HEK293 (cell line): ENCODE measurements at regions not wholly inside any gene's neighbourhood (a gene's known extent, or its start where the extent isn't known, plus 50 kb on each side); places are given as distances from the start of the nearest gene placed in this dataset.

Source experiments
- CTCF ChIA-PET: fragments of 350-600 bp; formaldehyde crosslinking; extraction: SDS; loops from one replicate; lab custom pipeline; 2021; ENCODE audit warnings: antibody characterized with exemption; lab: Yijun Ruan, JAX
- POLR2A ChIA-PET: fragments of 300-600 bp; formaldehyde crosslinking; extraction: SDS; loops from one replicate; lab custom pipeline; 2020; ENCODE audit warnings: antibody characterized with exemption, inconsistent platforms; lab: Yijun Ruan, JAX
- H3K27ac ChIP-seq: fragments of 200-500 bp; sonication (Bioruptor generic); 2 replicates; pipeline ENCODE4 v1.5.1; 2014; ENCODE audit warnings: low read depth, low read length, control low read depth, inconsistent platforms; ENCODE audit errors: extremely low read depth
- H3K36me3 ChIP-seq, 2 experiments: fragments of 200-500 bp in 1 of 2; sonication (Bioruptor generic) in 1 of 2; 1 replicate in 1 of 2; 2 replicates in 1 of 2; pipeline ENCODE4 v1.5.1; 2014 to 2017; ENCODE audit warnings: inconsistent platforms in 2 of 2, low read length in 2 of 2; ENCODE audit not compliant: control insufficient read depth in 2 of 2, insufficient read depth in 1 of 2
- H3K4me1 ChIP-seq: fragments of 200-500 bp; sonication (Bioruptor generic); 2 replicates; pipeline ENCODE4 v1.5.1; 2014; ENCODE audit warnings: mild to moderate bottlenecking, low read length, inconsistent platforms; ENCODE audit not compliant: control insufficient read depth, insufficient read depth
- H3K4me3 ChIP-seq: 2 replicates; pipeline ENCODE4 v1.5.1; 2011; ENCODE audit warnings: low read depth, mild to moderate bottlenecking, control low read depth, low read length, moderate library complexity
- H3K9me3 ChIP-seq: fragments of 200-500 bp; sonication (Bioruptor generic); 2 replicates; pipeline ENCODE4 v1.5.1; 2014; ENCODE audit warnings: low read depth, low read length, inconsistent platforms; ENCODE audit not compliant: control insufficient read depth, insufficient read depth
- FEZF1 ChIP-seq: fragments of 450-650 bp; formaldehyde crosslinking; IDR thresholded peaks from 2 replicates; pipeline ENCODE4 v1.5.1; 2016; ENCODE audit warnings: missing biosample characterization, missing genetic modification characterization
- GLI4 ChIP-seq: fragments of 450-650 bp; formaldehyde crosslinking; IDR thresholded peaks from 2 replicates; pipeline ENCODE4 v1.5.1; 2016; ENCODE audit warnings: missing biosample characterization, missing genetic modification characterization
- GLIS2 ChIP-seq: fragments of 450-650 bp; formaldehyde crosslinking; IDR thresholded peaks from 2 replicates; pipeline ENCODE4 v1.5.1; 2016; ENCODE audit warnings: missing biosample characterization, missing genetic modification characterization
- KLF16 ChIP-seq: fragments of 450-650 bp; formaldehyde crosslinking; IDR thresholded peaks from 2 replicates; pipeline ENCODE4 v1.5.1; 2017; ENCODE audit warnings: missing biosample characterization, missing genetic modification characterization
- OVOL3 ChIP-seq: fragments of 450-650 bp; formaldehyde crosslinking; IDR thresholded peaks from 2 replicates; pipeline ENCODE4 v1.5.1; 2016; ENCODE audit warnings: missing biosample characterization, missing genetic modification characterization
- SETDB1 ChIP-seq: IDR thresholded peaks from one replicate; pipeline ENCODE4 v1.6.1; 2017; ENCODE audit warnings: mild to moderate bottlenecking, low read length, moderate library complexity, mixed read lengths; ENCODE audit not compliant: insufficient read length
- TRIM28 ChIP-seq: IDR thresholded peaks from 2 replicates; pipeline ENCODE4 v1.6.1; 2011; ENCODE audit warnings: low read length, control low read depth, borderline replicate concordance
- ZBTB17 ChIP-seq: fragments of 450-650 bp; formaldehyde crosslinking; IDR thresholded peaks from 2 replicates; pipeline ENCODE4 v1.5.1; 2016; ENCODE audit warnings: missing biosample characterization, missing genetic modification characterization
- ZFHX2 ChIP-seq: fragments of 450-650 bp; formaldehyde crosslinking; conservative IDR thresholded peaks from 2 replicates; pipeline ENCODE4 v1.5.1; 2016; ENCODE audit warnings: missing biosample characterization, missing genetic modification characterization
- ZFP3 ChIP-seq: fragments of 450-650 bp; formaldehyde crosslinking; IDR thresholded peaks from 2 replicates; pipeline ENCODE4 v1.5.1; 2016; ENCODE audit warnings: low read depth, missing biosample characterization, missing genetic modification characterization
- ZIC2 ChIP-seq: fragments of 450-650 bp; formaldehyde crosslinking; IDR thresholded peaks from 2 replicates; pipeline ENCODE4 v1.5.1; 2016; ENCODE audit warnings: missing biosample characterization, missing genetic modification characterization
- ZNF133 ChIP-seq: fragments of 450-650 bp; formaldehyde crosslinking; IDR thresholded peaks from 2 replicates; pipeline ENCODE4 v1.5.1; 2016; ENCODE audit warnings: missing biosample characterization, missing genetic modification characterization
- ZNF140 ChIP-seq: fragments of 450-650 bp; formaldehyde crosslinking; IDR thresholded peaks from 2 replicates; pipeline ENCODE4 v1.5.1; 2016; ENCODE audit warnings: missing biosample characterization, missing genetic modification characterization
- ZNF223 ChIP-seq: fragments of 450-650 bp; formaldehyde crosslinking; IDR thresholded peaks from 2 replicates; pipeline ENCODE4 v1.5.1; 2016; ENCODE audit warnings: missing biosample characterization, missing genetic modification characterization
- ZNF280D ChIP-seq: fragments of 450-650 bp; formaldehyde crosslinking; IDR thresholded peaks from 2 replicates; pipeline ENCODE4 v1.5.1; 2016; ENCODE audit warnings: missing biosample characterization, missing genetic modification characterization
- ZNF292 ChIP-seq: fragments of 450-650 bp; formaldehyde crosslinking; IDR thresholded peaks from 2 replicates; pipeline ENCODE4 v1.5.1; 2016; ENCODE audit warnings: low read depth, missing biosample characterization, missing genetic modification characterization, borderline replicate concordance
- ZNF366 ChIP-seq: fragments of 450-650 bp; formaldehyde crosslinking; conservative IDR thresholded peaks from 2 replicates; pipeline ENCODE4 v1.5.1; 2016; ENCODE audit warnings: missing biosample characterization, missing genetic modification characterization
- ZNF37A ChIP-seq: fragments of 450-650 bp; IDR thresholded peaks from 2 replicates; pipeline ENCODE4 v1.5.1; 2018; ENCODE audit warnings: missing biosample characterization, missing genetic modification characterization
- ZNF394 ChIP-seq: fragments of 450-650 bp; formaldehyde crosslinking; IDR thresholded peaks from 2 replicates; pipeline ENCODE4 v1.5.1; 2016; ENCODE audit warnings: missing biosample characterization, missing genetic modification characterization, mild to moderate bottlenecking, moderate library complexity, borderline replicate concordance
- ZNF416 ChIP-seq: fragments of 450-650 bp; formaldehyde crosslinking; IDR thresholded peaks from 2 replicates; pipeline ENCODE4 v1.5.1; 2016; ENCODE audit warnings: missing biosample characterization, missing genetic modification characterization
- ZNF473 ChIP-seq: fragments of 450-650 bp; formaldehyde crosslinking; IDR thresholded peaks from 2 replicates; pipeline ENCODE4 v1.5.1; 2017; ENCODE audit warnings: missing biosample characterization, missing genetic modification characterization
- ZNF561 ChIP-seq: fragments of 450-650 bp; IDR thresholded peaks from 2 replicates; pipeline ENCODE4 v1.5.1; 2018; ENCODE audit warnings: missing biosample characterization, missing genetic modification characterization, borderline replicate concordance
- ZNF600 ChIP-seq: fragments of 450-650 bp; formaldehyde crosslinking; IDR thresholded peaks from 2 replicates; pipeline ENCODE4 v1.5.1; 2016; ENCODE audit warnings: missing biosample characterization, missing genetic modification characterization
- ZNF660 ChIP-seq: fragments of 450-650 bp; IDR thresholded peaks from 2 replicates; pipeline ENCODE4 v1.5.1; 2018; ENCODE audit warnings: missing biosample characterization, mild to moderate bottlenecking, missing genetic modification characterization
- ZNF777 ChIP-seq: fragments of 450-650 bp; formaldehyde crosslinking; IDR thresholded peaks from 2 replicates; pipeline ENCODE4 v1.5.1; 2017; ENCODE audit warnings: missing biosample characterization, missing genetic modification characterization, borderline replicate concordance
- ZNF837 ChIP-seq: fragments of 450-650 bp; formaldehyde crosslinking; IDR thresholded peaks from 2 replicates; pipeline ENCODE4 v1.5.1; 2016; ENCODE audit warnings: missing biosample characterization, missing genetic modification characterization
- ZSCAN30 ChIP-seq: fragments of 450-650 bp; IDR thresholded peaks from 2 replicates; pipeline ENCODE4 v1.5.1; 2018; ENCODE audit warnings: missing biosample characterization, mild to moderate bottlenecking, missing genetic modification characterization, moderate library complexity
- TF ChIP-seq, protein P1 (sequence below): fragments of 450-650 bp; formaldehyde crosslinking; IDR thresholded peaks from 2 replicates; pipeline ENCODE4 v1.5.1; 2017; ENCODE audit warnings: missing biosample characterization, missing genetic modification characterization
- TF ChIP-seq, protein P2 (sequence below): fragments of 450-650 bp; formaldehyde crosslinking; IDR thresholded peaks from 2 replicates; pipeline ENCODE4 v1.5.1; 2016; ENCODE audit warnings: missing biosample characterization, missing genetic modification characterization

GRCh38 chr11:45551191-45551713 lies 114.2 kb downstream of the CHST1 start:
- Histone ChIP-seq H3K36me3 (no peaks in the 10 kb centered on the region), H3K4me3 (no peak overlapping the region), H3K9me3 (no peaks in the 10 kb centered on the region), H3K27ac (no peak overlapping the region), H3K4me1 (no peaks in the 10 kb centered on the region)
- TF ChIP-seq ZNF416 (tag by site-specific recombination) = no peak
- TF ChIP-seq ZFP3 = no peak
- TF ChIP-seq TRIM28 = no peak
- TF ChIP-seq SETDB1 = no peak
- TF ChIP-seq ZNF223 (tag by site-specific recombination) = no peak
- TF ChIP-seq GLIS2 (tag by site-specific recombination) = no peak
- no peak for TF ChIP-seq ZNF394 (tag by site-specific recombination)
- TF ChIP-seq ZIC2 (tag by site-specific recombination) = no peak
- no peak for TF ChIP-seq ZSCAN30
- no peak for TF ChIP-seq GLI4
- TF ChIP-seq ZNF366 (tag by site-specific recombination) = no peak
- TF ChIP-seq ZNF133 = no peak
- no peak for TF ChIP-seq OVOL3 (tag by site-specific recombination)
- no peak for TF ChIP-seq ZNF600 (tag by site-specific recombination)
- TF ChIP-seq ZNF777 = no peak
- TF ChIP-seq ZNF837 (tag by site-specific recombination) = no peak
- no peak for TF ChIP-seq KLF16 (tag by site-specific recombination)
- TF ChIP-seq ZNF561 = no peak
- no peak for TF ChIP-seq FEZF1 (tag by site-specific recombination)
- POLR2A ChIA-PET = no interaction called here
- CTCF ChIA-PET = interaction anchor here (0.7 to 0.9 kb wide), 2 partner anchors 10 to 442 kb away, joined by 3 read pairs; no protein-coding TSS in a partner anchor

GRCh38 chr11:45549257-45549656 lies 116.2 kb downstream of the CHST1 start:
- CTCF ChIA-PET = no interaction called here
- Histone ChIP-seq H3K27ac (no peak overlapping the region), H3K4me1 (no peaks in the 10 kb centered on the region), H3K9me3 (no peaks in the 10 kb centered on the region), H3K36me3 (no peaks in the 10 kb centered on the region), H3K4me3 (no peak overlapping the region)
- TF ChIP-seq ZNF280D (tag by site-specific recombination) (no peak), ZNF292 (tag by site-specific recombination) (no peak), KLF16 (tag by site-specific recombination) (no peak), ZNF777 (no peak)
- POLR2A ChIA-PET = no interaction called here

DNA sequence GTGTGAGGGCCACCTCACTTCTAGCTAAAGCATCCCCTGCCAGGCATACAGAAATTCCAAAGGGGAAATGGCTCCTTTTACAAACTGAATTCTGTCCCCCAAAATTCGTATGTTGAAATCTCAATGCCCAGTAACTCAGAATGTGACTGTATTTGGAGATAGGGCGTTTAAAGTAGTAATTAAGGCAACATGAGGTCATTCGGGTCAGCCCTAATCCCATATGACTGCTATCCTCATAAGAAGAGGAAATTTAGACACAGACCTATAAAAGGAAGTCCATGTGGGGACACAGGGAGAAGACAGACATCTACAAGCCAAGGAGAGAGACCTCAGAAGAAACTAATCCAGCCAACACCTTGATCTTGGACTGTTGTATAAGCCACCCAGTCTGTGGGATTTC lies 119.1 kb downstream of the CHST1 start:
- H3K4me3 ChIP-seq = no peak overlapping the region
- no peaks in the 10 kb centered on the region for H3K4me1 ChIP-seq
- no peak overlapping the region for H3K27ac ChIP-seq
- no peaks in the 10 kb centered on the region for H3K9me3 ChIP-seq
- H3K36me3 ChIP-seq = no peaks in the 10 kb centered on the region
- POLR2A ChIA-PET = no interaction called here
- CTCF ChIA-PET = no interaction called here
- TF ChIP-seq ZNF37A (tag by site-specific recombination) (no peak), ZFHX2 (tag by site-specific recombination) (no peak), SETDB1 (no peak), ZBTB17 (tag by site-specific recombination) (no peak), ZNF473 (no peak), ZNF660 (tag by site-specific recombination) (no peak), ZNF140 (no peak)
- TF ChIP-seq, protein P1, sequence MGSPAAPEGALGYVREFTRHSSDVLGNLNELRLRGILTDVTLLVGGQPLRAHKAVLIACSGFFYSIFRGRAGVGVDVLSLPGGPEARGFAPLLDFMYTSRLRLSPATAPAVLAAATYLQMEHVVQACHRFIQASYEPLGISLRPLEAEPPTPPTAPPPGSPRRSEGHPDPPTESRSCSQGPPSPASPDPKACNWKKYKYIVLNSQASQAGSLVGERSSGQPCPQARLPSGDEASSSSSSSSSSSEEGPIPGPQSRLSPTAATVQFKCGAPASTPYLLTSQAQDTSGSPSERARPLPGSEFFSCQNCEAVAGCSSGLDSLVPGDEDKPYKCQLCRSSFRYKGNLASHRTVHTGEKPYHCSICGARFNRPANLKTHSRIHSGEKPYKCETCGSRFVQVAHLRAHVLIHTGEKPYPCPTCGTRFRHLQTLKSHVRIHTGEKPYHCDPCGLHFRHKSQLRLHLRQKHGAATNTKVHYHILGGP (tag by site-specific recombination) = no peak
- TF ChIP-seq, protein P2, sequence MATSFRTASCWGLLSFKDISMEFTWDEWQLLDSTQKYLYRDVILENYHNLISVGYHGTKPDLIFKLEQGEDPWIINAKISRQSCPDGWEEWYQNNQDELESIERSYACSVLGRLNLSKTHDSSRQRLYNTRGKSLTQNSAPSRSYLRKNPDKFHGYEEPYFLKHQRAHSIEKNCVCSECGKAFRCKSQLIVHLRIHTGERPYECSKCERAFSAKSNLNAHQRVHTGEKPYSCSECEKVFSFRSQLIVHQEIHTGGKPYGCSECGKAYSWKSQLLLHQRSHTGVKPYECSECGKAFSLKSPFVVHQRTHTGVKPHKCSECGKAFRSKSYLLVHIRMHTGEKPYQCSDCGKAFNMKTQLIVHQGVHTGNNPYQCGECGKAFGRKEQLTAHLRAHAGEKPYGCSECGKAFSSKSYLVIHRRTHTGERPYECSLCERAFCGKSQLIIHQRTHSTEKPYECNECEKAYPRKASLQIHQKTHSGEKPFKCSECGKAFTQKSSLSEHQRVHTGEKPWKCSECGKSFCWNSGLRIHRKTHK (tag by site-specific recombination) = no peak
